Gastrocnemius medialis (tissue), 4 donors: ENCODE measurements at regions not wholly inside any gene's neighbourhood (a gene's known extent, or its start where the extent isn't known, plus 50 kb on each side); places are given as distances from the start of the nearest gene placed in this dataset.

Source experiments
- POLR2A ChIP-seq, 2 donors: fragments of 450-650 bp; IDR thresholded peaks; one replicate each; pipeline ENCODE4 v1.6.1; 2017; ENCODE audit warnings: antibody characterized with exemption in 2 of 2, mild to moderate bottlenecking in 2 of 2, moderate library complexity in 2 of 2
- TF ChIP-seq, protein P1 (sequence below), 5 experiments: fragments of 450-650 bp in 3 of 5; fragments of 200-600 bp in 2 of 5; sonication (generic) in 2 of 5; IDR thresholded peaks in 4 of 5; conservative IDR thresholded peaks in 1 of 5; 1 replicate in 4 of 5; 2 replicates in 1 of 5; pipeline ENCODE4 v1.5.1; 2016 to 2019; ENCODE audit warnings: antibody characterized with exemption in 5 of 5, mild to moderate bottlenecking in 3 of 5, moderate library complexity in 3 of 5

DNA sequence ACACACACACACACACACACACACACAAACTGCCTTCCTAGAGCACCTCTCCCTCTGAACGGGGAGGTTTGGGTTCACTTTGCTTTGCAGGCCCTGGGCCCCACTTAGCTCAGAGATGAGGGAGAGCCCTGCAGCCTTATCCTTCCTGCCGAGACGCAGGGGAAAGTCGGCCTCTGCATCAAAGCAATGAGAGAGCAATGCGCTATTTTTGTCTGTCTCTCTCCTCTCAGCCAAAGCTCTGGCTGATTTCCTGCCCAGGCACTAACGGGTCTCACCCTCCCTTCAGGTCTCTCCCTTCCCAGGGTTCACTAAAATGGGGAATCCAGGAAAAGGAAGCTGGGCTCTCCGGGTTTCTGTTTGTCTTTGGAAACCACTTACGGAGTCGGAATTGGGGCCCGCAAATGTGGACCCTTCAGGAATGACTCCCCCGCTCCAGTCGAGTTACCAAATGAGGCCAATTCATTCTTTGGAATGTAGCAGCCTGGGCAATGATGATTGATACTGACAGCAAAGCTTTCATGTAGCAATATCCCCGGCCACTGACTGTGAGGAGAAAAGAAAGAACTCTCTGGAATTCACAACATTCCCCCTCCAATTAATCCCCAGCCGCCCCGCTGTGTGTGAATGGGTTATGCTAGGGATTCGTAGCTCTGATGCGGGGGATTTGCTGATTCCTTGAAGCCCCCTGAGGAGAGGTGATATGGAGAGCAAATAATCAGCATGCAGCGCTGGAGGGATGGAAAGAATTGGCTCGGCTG lies 61.5 kb upstream of the WLS start:
- TF ChIP-seq, protein P1, sequence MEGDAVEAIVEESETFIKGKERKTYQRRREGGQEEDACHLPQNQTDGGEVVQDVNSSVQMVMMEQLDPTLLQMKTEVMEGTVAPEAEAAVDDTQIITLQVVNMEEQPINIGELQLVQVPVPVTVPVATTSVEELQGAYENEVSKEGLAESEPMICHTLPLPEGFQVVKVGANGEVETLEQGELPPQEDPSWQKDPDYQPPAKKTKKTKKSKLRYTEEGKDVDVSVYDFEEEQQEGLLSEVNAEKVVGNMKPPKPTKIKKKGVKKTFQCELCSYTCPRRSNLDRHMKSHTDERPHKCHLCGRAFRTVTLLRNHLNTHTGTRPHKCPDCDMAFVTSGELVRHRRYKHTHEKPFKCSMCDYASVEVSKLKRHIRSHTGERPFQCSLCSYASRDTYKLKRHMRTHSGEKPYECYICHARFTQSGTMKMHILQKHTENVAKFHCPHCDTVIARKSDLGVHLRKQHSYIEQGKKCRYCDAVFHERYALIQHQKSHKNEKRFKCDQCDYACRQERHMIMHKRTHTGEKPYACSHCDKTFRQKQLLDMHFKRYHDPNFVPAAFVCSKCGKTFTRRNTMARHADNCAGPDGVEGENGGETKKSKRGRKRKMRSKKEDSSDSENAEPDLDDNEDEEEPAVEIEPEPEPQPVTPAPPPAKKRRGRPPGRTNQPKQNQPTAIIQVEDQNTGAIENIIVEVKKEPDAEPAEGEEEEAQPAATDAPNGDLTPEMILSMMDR (IDR thresholded peaks at IDR 0.05 in 4 of 5, conservative IDR thresholded peaks at IDR 0.05 in 1 of 5) = no peak
- TF ChIP-seq POLR2A (IDR thresholded peaks at IDR 0.05) = no peak
